Mesenchymal stem cell (in vitro differentiated cells and primary cell): ENCODE measurements at regions not wholly inside any gene's neighbourhood (a gene's known extent, or its start where the extent isn't known, plus 50 kb on each side); places are given as distances from the start of the nearest gene placed in this dataset.
A peak's percentile ranks its signal among the peaks of the same experiment; 100 is the strongest.

Source experiments
- DNase-seq: peaks from one replicate; pipeline ENCODE4 v3.0.0-alpha.2; 2013
- H2AFZ ChIP-seq: one replicate; pipeline ENCODE4 v1.6.1; 2013; ENCODE audit warnings: low read depth, mild to moderate bottlenecking, control low read depth, inconsistent platforms, low read length, moderate library complexity
- H2AK5ac ChIP-seq: 2 replicates; pipeline ENCODE4 v1.6.1; 2013; ENCODE audit warnings: low read length, moderate library complexity, mild to moderate bottlenecking, inconsistent platforms; ENCODE audit not compliant: severe bottlenecking
- H2BK120ac ChIP-seq: one replicate; pipeline ENCODE4 v1.6.1; 2013; ENCODE audit warnings: low read depth, mild to moderate bottlenecking, inconsistent platforms, low read length, moderate library complexity
- H2BK12ac ChIP-seq, 2 experiments: one replicate each; pipeline ENCODE4 v1.6.1; 2013; ENCODE audit warnings: inconsistent platforms in 2 of 2, low read length in 2 of 2, mild to moderate bottlenecking in 2 of 2, moderate library complexity in 2 of 2, control low read depth in 1 of 2
- H2BK15ac ChIP-seq: one replicate; pipeline ENCODE4 v1.6.1; 2013; ENCODE audit warnings: mild to moderate bottlenecking, low read depth, inconsistent platforms; ENCODE audit not compliant: poor library complexity, severe bottlenecking
- H2BK5ac ChIP-seq: 2 replicates; pipeline ENCODE4 v1.6.1; 2013; ENCODE audit warnings: low read depth, mild to moderate bottlenecking, low read length, control low read depth, inconsistent platforms; ENCODE audit not compliant: poor library complexity, severe bottlenecking
- H3K14ac ChIP-seq, 2 experiments: one replicate each; pipeline ENCODE4 v1.6.1; 2013; ENCODE audit warnings: inconsistent platforms in 2 of 2, low read length in 2 of 2, control low read depth in 1 of 2, mild to moderate bottlenecking in 1 of 2, moderate library complexity in 1 of 2
- H3K18ac ChIP-seq, 2 experiments: one replicate each; pipeline ENCODE4 v1.6.1; 2013; ENCODE audit warnings: inconsistent platforms in 2 of 2, low read length in 2 of 2, control low read depth in 1 of 2, low read depth in 1 of 2, mild to moderate bottlenecking in 1 of 2
- H3K23ac ChIP-seq, 2 experiments: one replicate each; pipeline ENCODE4 v1.6.1; 2013; ENCODE audit warnings: inconsistent platforms in 2 of 2, low read length in 2 of 2, mild to moderate bottlenecking in 2 of 2, moderate library complexity in 2 of 2, control low read depth in 1 of 2
- H3K27ac ChIP-seq: 2 replicates; pipeline ENCODE4 v1.5.1; 2013; ENCODE audit warnings: mild to moderate bottlenecking, moderate library complexity, low read length, control low read depth, inconsistent platforms; ENCODE audit not compliant: poor library complexity, severe bottlenecking
- H3K27me3 ChIP-seq, 2 experiments: 2 replicates each; pipeline versions ENCODE4 v1.6.1 to v1.7.0; 2013; ENCODE audit warnings: low read length in 2 of 2, mild to moderate bottlenecking in 2 of 2, moderate library complexity in 2 of 2, control low read depth in 1 of 2, inconsistent platforms in 1 of 2; ENCODE audit not compliant: control insufficient read depth in 1 of 2, insufficient read depth in 1 of 2
- H3K36me3 ChIP-seq, 2 experiments: 2 replicates each; pipeline versions ENCODE4 v1.6.1 to v1.7.0; 2013; ENCODE audit warnings: low read length in 2 of 2, control low read depth in 1 of 2, inconsistent platforms in 1 of 2, low read depth in 1 of 2, mild to moderate bottlenecking in 1 of 2; ENCODE audit not compliant: insufficient read depth in 2 of 2, control insufficient read depth in 1 of 2
- H3K4ac ChIP-seq, 2 experiments: one replicate each; pipeline ENCODE4 v1.6.1; 2013; ENCODE audit warnings: inconsistent platforms in 2 of 2, low read length in 2 of 2, mild to moderate bottlenecking in 2 of 2, moderate library complexity in 2 of 2, control low read depth in 1 of 2, low read depth in 1 of 2
- H3K4me1 ChIP-seq: 2 replicates; pipeline ENCODE4 v1.6.1; 2013; ENCODE audit warnings: low read depth, low read length, control low read depth; ENCODE audit not compliant: control insufficient read depth, insufficient read depth
- H3K4me2 ChIP-seq: 2 replicates; pipeline ENCODE4 v1.6.1; 2013; ENCODE audit warnings: low read length, mild to moderate bottlenecking, inconsistent platforms; ENCODE audit not compliant: poor library complexity, severe bottlenecking
- H3K4me3 ChIP-seq, 2 experiments: 2 replicates each; pipeline versions ENCODE4 v1.5.1 to v1.7.0; 2013; ENCODE audit warnings: low read length in 2 of 2, mild to moderate bottlenecking in 2 of 2, control low read depth in 1 of 2, low read depth in 1 of 2; ENCODE audit not compliant: insufficient read depth in 1 of 2
- H3K79me1 ChIP-seq: replicated peaks from 2 replicates; pipeline ENCODE4 v1.6.1; 2013; ENCODE audit warnings: mild to moderate bottlenecking, control low read depth, low read length, inconsistent platforms; ENCODE audit not compliant: poor library complexity, severe bottlenecking
- H3K9ac ChIP-seq: 2 replicates; pipeline ENCODE4 v1.7.0; 2013; ENCODE audit warnings: mild to moderate bottlenecking, low read length, moderate library complexity
- H3K9me3 ChIP-seq: 2 replicates; pipeline ENCODE4 v1.7.0; 2013; ENCODE audit warnings: mild to moderate bottlenecking, low read length; ENCODE audit not compliant: control insufficient read depth
- H4K8ac ChIP-seq: one replicate; pipeline ENCODE4 v1.6.1; 2013; ENCODE audit warnings: inconsistent platforms, mild to moderate bottlenecking, low read length, moderate library complexity
- H4K91ac ChIP-seq: one replicate; pipeline ENCODE4 v1.6.1; 2013; ENCODE audit warnings: mild to moderate bottlenecking, low read length, inconsistent platforms
- WGBS: methylation state at CpG from one replicate; pipeline ENCODE4 v1.1.7; 2013; ENCODE audit warnings: mixed read lengths; 5-methylcytosine and 5-hydroxymethylcytosine counted together

GRCh38 chr13:105414639-105415038 lies 1120.8 kb downstream of the EFNB2 start:
- Histone ChIP-seq H3K27me3 (no peaks in the 10 kb centered on the region), H3K9me3 (no peaks in the 10 kb centered on the region), H2BK12ac (no peak overlapping the region), H2BK120ac (no peak overlapping the region), H2AK5ac (no peak overlapping the region), H3K4me3 (no peak overlapping the region), H3K79me1 (no peaks in the 10 kb centered on the region), H3K4me1 (no peaks in the 10 kb centered on the region), H3K4me2 (no peak overlapping the region), H3K27ac (no peak overlapping the region), H4K91ac (no peak overlapping the region), H3K14ac (no peak overlapping the region), H3K4ac (no peak overlapping the region), H3K18ac (no peak overlapping the region), H3K9ac (no peak overlapping the region), H4K8ac (no peak overlapping the region), H2BK5ac (no peak overlapping the region), H2BK15ac (no peak overlapping the region), H3K36me3 (no peaks in the 10 kb centered on the region), H2AFZ (no peak overlapping the region), H3K23ac (no peak overlapping the region)
- WGBS: no CpG with 5 or more reads among the region's 1 CpG
- DNase-seq: no peak

GRCh38 chr13:105412171-105412570 lies 1123.3 kb downstream of the EFNB2 start:
- H3K4ac ChIP-seq: no peak overlapping the region
- no CpG with 5 or more reads among the region's 3 CpGs for WGBS
- H3K18ac ChIP-seq: no peak overlapping the region
- no peak for DNase-seq
- no peaks in the 10 kb centered on the region for H3K36me3 ChIP-seq
- H2BK5ac ChIP-seq: no peak overlapping the region
- H3K4me1 ChIP-seq: no peaks in the 10 kb centered on the region
- H2AK5ac ChIP-seq: no peak overlapping the region
- no peak overlapping the region for H4K91ac ChIP-seq
- H3K9me3 ChIP-seq: no peaks in the 10 kb centered on the region
- no peak overlapping the region for H2BK15ac ChIP-seq
- H3K4me3 ChIP-seq: no peak overlapping the region
- H3K27me3 ChIP-seq: no peaks in the 10 kb centered on the region
- H2BK12ac ChIP-seq: no peak overlapping the region
- no peak overlapping the region for H3K23ac ChIP-seq
- no peak overlapping the region for H3K4me2 ChIP-seq
- H3K27ac ChIP-seq: no peak overlapping the region
- H3K14ac ChIP-seq: no peak overlapping the region
- H4K8ac ChIP-seq: no peak overlapping the region
- no peak overlapping the region for H3K9ac ChIP-seq
- H2AFZ ChIP-seq: no peak overlapping the region
- no peaks in the 10 kb centered on the region for H3K79me1 ChIP-seq
- H2BK120ac ChIP-seq: no peak overlapping the region

GRCh38 chr13:105410602-105411001 lies 1124.9 kb downstream of the EFNB2 start:
- Histone ChIP-seq H3K18ac (no peak overlapping the region), H3K36me3 (no peaks in the 10 kb centered on the region), H2BK120ac (no peak overlapping the region), H3K4ac (no peak overlapping the region), H4K91ac (no peak overlapping the region), H3K27ac (no peak overlapping the region), H3K4me2 (no peak overlapping the region), H4K8ac (no peak overlapping the region), H3K27me3 (no peaks in the 10 kb centered on the region), H3K79me1 (no peaks in the 10 kb centered on the region), H2BK5ac (no peak overlapping the region), H2BK15ac (no peak overlapping the region), H2BK12ac (no peak overlapping the region), H3K4me1 (no peaks in the 10 kb centered on the region), H3K4me3 (no peak overlapping the region), H3K14ac (no peak overlapping the region), H2AK5ac (no peak overlapping the region), H3K9me3 (peaks cover 4% of the 10 kb centered on the region), H3K9ac (no peak overlapping the region), H3K23ac (no peak overlapping the region), H2AFZ (no peak overlapping the region)
- DNase-seq: peak; percentile 9
- 24% methylated on average over 10 of the region's 11 CpGs for WGBS

GRCh38 chr13:105406551-105406950 lies 1128.9 kb downstream of the EFNB2 start:
- Histone ChIP-seq H3K4me2 (no peak overlapping the region), H2BK12ac (no peak overlapping the region), H4K8ac (no peak overlapping the region), H2BK5ac (no peak overlapping the region), H3K79me1 (no peaks in the 10 kb centered on the region), H3K23ac (no peak overlapping the region), H2BK120ac (no peak overlapping the region), H2AK5ac (no peak overlapping the region), H3K18ac (no peak overlapping the region), H3K4me3 (no peak overlapping the region), H2BK15ac (no peak overlapping the region), H3K14ac (no peak overlapping the region), H3K27me3 (no peaks in the 10 kb centered on the region), H3K9ac (no peak overlapping the region), H3K9me3 (peaks cover 4% of the 10 kb centered on the region), H3K36me3 (no peaks in the 10 kb centered on the region), H3K4ac (no peak overlapping the region), H4K91ac (no peak overlapping the region), H3K4me1 (no peaks in the 10 kb centered on the region), H2AFZ (no peak overlapping the region), H3K27ac (no peak overlapping the region)
- DNase-seq: no peak
- WGBS: 94% methylated on average over 3 of the region's 3 CpGs
